Neural crest cell (in vitro differentiated cells): ENCODE measurements at regions not wholly inside any gene's neighbourhood (a gene's known extent, or its start where the extent isn't known, plus 50 kb on each side); places are given as distances from the start of the nearest gene placed in this dataset.

ENCODE experiments used
- DNase-seq: peaks from one replicate; pipeline ENCODE4 v3.0.0; 2021; ENCODE audit warnings: low read depth, mixed read lengths, low spot score
- H3K27ac Mint-ChIP-seq: one replicate; pipeline ENCODE4 v1.8.0; 2021; ENCODE audit warnings: mild to moderate bottlenecking, mixed read lengths; ENCODE audit not compliant: unreplicated experiment
- H3K27me3 Mint-ChIP-seq: 2 replicates; pipeline ENCODE4 v1.8.0; 2021; ENCODE audit warnings: low read depth, mild to moderate bottlenecking, mixed read lengths
- H3K36me3 Mint-ChIP-seq: 2 replicates; pipeline ENCODE4 v1.8.0; 2021; ENCODE audit warnings: low read depth, mild to moderate bottlenecking, mixed read lengths
- H3K4me1 Mint-ChIP-seq: 2 replicates; pipeline ENCODE4 v1.8.0; 2021; ENCODE audit warnings: mixed read lengths
- H3K4me3 Mint-ChIP-seq: one replicate; pipeline ENCODE4 v1.8.0; 2021; ENCODE audit warnings: mild to moderate bottlenecking, mixed read lengths
- H3K9me3 Mint-ChIP-seq: 2 replicates; pipeline ENCODE4 v1.8.0; 2021; ENCODE audit warnings: mixed read lengths
- TF ChIP-seq, protein P1 (sequence below): fragments of 200-600 bp; sonication (generic); conservative IDR thresholded peaks from 2 replicates; pipeline ENCODE4 v1.5.0; 2021; ENCODE audit warnings: antibody characterized with exemption, mild to moderate bottlenecking

DNA sequence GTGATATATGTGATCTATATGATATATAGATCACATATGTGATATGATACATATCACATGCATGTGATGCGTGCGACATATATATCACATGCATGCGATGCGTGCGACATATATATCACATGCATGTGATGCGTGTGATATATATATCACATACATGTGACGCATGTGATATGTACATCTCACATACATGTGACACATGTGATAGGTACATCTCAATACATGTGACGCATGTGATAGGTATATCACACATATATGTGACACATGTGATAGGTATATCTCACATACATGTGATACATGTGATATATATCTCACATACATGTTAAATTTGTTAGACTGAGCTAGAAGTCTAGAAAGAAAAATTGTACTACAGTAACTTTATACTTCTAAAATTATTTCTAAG lies 1095.9 kb downstream of the EFNA5 start:
- TF ChIP-seq, protein P1, sequence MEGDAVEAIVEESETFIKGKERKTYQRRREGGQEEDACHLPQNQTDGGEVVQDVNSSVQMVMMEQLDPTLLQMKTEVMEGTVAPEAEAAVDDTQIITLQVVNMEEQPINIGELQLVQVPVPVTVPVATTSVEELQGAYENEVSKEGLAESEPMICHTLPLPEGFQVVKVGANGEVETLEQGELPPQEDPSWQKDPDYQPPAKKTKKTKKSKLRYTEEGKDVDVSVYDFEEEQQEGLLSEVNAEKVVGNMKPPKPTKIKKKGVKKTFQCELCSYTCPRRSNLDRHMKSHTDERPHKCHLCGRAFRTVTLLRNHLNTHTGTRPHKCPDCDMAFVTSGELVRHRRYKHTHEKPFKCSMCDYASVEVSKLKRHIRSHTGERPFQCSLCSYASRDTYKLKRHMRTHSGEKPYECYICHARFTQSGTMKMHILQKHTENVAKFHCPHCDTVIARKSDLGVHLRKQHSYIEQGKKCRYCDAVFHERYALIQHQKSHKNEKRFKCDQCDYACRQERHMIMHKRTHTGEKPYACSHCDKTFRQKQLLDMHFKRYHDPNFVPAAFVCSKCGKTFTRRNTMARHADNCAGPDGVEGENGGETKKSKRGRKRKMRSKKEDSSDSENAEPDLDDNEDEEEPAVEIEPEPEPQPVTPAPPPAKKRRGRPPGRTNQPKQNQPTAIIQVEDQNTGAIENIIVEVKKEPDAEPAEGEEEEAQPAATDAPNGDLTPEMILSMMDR: no peak
- no peaks in the 10 kb centered on the region for H3K27me3 Mint-ChIP-seq
- H3K27ac Mint-ChIP-seq: no peak overlapping the region
- no peaks in the 10 kb centered on the region for H3K36me3 Mint-ChIP-seq
- H3K4me3 Mint-ChIP-seq: no peak overlapping the region
- H3K4me1 Mint-ChIP-seq: no peaks in the 10 kb centered on the region
- no peak for DNase-seq
- peaks cover 4% of the 10 kb centered on the region for H3K9me3 Mint-ChIP-seq

- Mint-ChIP-seq H3K36me3 (no peaks in the 10 kb centered on the region), H3K27ac (no peak overlapping the region), H3K27me3 (no peaks in the 10 kb centered on the region), H3K4me1 (no peaks in the 10 kb centered on the region), H3K9me3 (peaks cover 8% of the 10 kb centered on the region), H3K4me3 (no peak overlapping the region)
- no peak for DNase-seq
- TF ChIP-seq, protein P1: no peak
These were observed 1104.7 kb downstream of the EFNA5 start for GRCh38 chr5:106566031-106566430.

- H3K4me1 Mint-ChIP-seq: no peaks in the 10 kb centered on the region
- H3K4me3 Mint-ChIP-seq: no peak overlapping the region
- H3K27me3 Mint-ChIP-seq: no peaks in the 10 kb centered on the region
- H3K36me3 Mint-ChIP-seq: peaks cover 8% of the 10 kb centered on the region
- DNase-seq: no peak
- TF ChIP-seq, protein P1: no peak
- H3K27ac Mint-ChIP-seq: no peak overlapping the region
- peaks cover 19% of the 10 kb centered on the region for H3K9me3 Mint-ChIP-seq
These were observed 1125.4 kb downstream of the EFNA5 start for GRCh38 chr5:106545325-106545724.

DNA sequence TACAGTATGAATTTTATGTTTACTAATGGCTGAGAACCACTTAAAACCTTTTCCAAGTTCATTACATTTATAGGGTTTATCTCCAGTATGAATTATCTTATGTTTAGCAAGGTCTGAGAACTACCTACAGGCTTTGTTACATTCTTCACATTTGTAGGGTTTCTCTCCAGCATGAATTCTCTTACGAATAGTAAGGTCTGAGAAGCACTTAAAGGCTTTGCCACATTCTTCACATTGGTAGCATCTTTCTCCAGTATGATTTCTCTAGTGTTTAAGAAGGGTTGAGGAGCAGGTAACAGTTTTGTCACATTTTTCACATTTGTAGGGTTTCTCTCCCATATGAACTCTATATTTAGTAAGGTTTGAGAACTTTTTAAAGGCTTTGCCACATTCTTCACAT lies 1127.4 kb downstream of the EFNA5 start:
- H3K27me3 Mint-ChIP-seq: no peaks in the 10 kb centered on the region
- no peak overlapping the region for H3K4me3 Mint-ChIP-seq
- H3K36me3 Mint-ChIP-seq: peaks cover 8% of the 10 kb centered on the region
- H3K27ac Mint-ChIP-seq: no peak overlapping the region
- H3K9me3 Mint-ChIP-seq: peaks cover 22% of the 10 kb centered on the region
- TF ChIP-seq, protein P1: no peak
- H3K4me1 Mint-ChIP-seq: no peaks in the 10 kb centered on the region
- DNase-seq: no peak

DNA sequence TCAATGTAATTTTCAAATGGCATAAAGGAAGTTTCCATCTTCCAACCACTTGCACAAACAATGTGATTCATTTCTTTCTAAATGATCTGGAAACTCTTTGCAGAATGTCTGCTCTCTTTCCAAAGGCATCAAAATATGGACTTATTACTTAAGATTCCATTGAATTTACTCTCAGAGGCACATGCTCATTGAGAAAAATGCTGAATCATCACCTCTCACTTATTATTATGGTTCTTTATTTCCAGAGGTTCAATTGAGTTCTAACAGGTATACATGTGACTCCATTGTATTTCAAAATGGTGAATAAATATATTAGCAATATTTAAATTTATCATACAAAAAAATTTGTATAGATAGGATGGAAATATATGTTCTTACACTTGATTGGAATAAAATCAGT lies 1140.6 kb downstream of the EFNA5 start:
- Mint-ChIP-seq H3K36me3 (no peaks in the 10 kb centered on the region), H3K27me3 (no peaks in the 10 kb centered on the region), H3K4me3 (no peak overlapping the region), H3K4me1 (no peaks in the 10 kb centered on the region), H3K9me3 (no peaks in the 10 kb centered on the region), H3K27ac (no peak overlapping the region)
- TF ChIP-seq, protein P1: no peak
- no peak for DNase-seq

- Mint-ChIP-seq H3K9me3 (no peaks in the 10 kb centered on the region), H3K27ac (no peak overlapping the region), H3K4me3 (no peak overlapping the region), H3K27me3 (no peaks in the 10 kb centered on the region), H3K4me1 (no peaks in the 10 kb centered on the region), H3K36me3 (no peaks in the 10 kb centered on the region)
- TF ChIP-seq, protein P1: no peak
- no peak for DNase-seq
These were observed 1145.3 kb downstream of the EFNA5 start for GRCh38 chr5:106525438-106525837.
